Right atrium auricular region (tissue), 2 donors: ENCODE measurements at regions not wholly inside any gene's neighbourhood (a gene's known extent, or its start where the extent isn't known, plus 50 kb on each side); places are given as distances from the start of the nearest gene placed in this dataset.

ENCODE experiments used
- DNase-seq: peaks from one replicate; pipeline ENCODE4 v3.0.0-alpha.2; 2019; ENCODE audit warnings: low spot score
- H3K27ac ChIP-seq, 2 donors: fragments of 200-600 bp; sonication (generic); 1 replicate in 1 of 2; 2 replicates in 1 of 2; pipeline ENCODE4 v1.5.1; 2016 to 2019
- H3K27me3 ChIP-seq, 2 donors: fragments of 200-600 bp; sonication (generic); one replicate each; pipeline versions ENCODE4 v1.5.1 to v1.6.0; 2017 to 2019
- H3K36me3 ChIP-seq: fragments of 200-600 bp; sonication (generic); one replicate; pipeline ENCODE4 v1.5.1; 2016
- H3K4me1 ChIP-seq, 2 donors: fragments of 200-600 bp; sonication (generic); one replicate each; pipeline versions ENCODE4 v1.5.1 to v1.6.0; 2017 to 2019
- H3K4me3 ChIP-seq, 2 donors: fragments of 200-600 bp; sonication (generic); 1 replicate in 1 of 2; 2 replicates in 1 of 2; pipeline ENCODE4 v1.5.1; 2017 to 2019; ENCODE audit warnings: mild to moderate bottlenecking in 1 of 2, moderate library complexity in 1 of 2
- H3K9me3 ChIP-seq, 2 donors: fragments of 200-600 bp; sonication (generic); one replicate each; pipeline ENCODE4 v1.5.1; 2019
- CTCF ChIP-seq, 2 donors: fragments of 200-600 bp; sonication (generic); IDR thresholded peaks; one replicate each; pipeline ENCODE4 v1.5.1; 2019; ENCODE audit warnings: antibody characterized with exemption in 2 of 2

DNA sequence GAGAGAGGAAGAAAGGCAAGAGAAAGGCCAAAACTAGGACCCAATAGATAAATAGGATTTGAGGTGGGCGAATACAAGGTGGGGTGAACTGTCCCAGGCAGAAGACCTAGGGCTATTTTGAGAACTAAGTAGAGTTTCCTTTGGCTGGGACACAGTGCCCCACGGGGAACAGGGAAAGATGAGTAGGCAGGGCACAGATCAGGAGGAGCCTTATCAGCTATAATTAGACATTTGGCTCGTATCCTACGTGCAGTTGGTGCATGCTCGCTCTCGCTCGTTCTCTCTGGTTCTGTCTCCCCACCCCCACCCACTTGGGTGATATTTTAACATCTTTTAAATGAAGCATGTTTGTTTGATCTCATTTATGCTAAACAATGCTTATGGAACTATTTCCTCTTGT is 235.0 kb upstream of the JUN start:
- TF ChIP-seq CTCF (IDR thresholded peaks at IDR 0.05): no peak
- Histone ChIP-seq H3K4me3 (no peak overlapping the region), H3K27me3 (no peaks in the 10 kb centered on the region), H3K36me3 (no peaks in the 10 kb centered on the region), H3K27ac (peak overlapping the region; percentile 78 to 80), H3K9me3 (no peaks in the 10 kb centered on the region), H3K4me1 (peaks cover 0 to 33% of the 10 kb centered on the region in 2 donors)
- DNase-seq: no peak

DNA sequence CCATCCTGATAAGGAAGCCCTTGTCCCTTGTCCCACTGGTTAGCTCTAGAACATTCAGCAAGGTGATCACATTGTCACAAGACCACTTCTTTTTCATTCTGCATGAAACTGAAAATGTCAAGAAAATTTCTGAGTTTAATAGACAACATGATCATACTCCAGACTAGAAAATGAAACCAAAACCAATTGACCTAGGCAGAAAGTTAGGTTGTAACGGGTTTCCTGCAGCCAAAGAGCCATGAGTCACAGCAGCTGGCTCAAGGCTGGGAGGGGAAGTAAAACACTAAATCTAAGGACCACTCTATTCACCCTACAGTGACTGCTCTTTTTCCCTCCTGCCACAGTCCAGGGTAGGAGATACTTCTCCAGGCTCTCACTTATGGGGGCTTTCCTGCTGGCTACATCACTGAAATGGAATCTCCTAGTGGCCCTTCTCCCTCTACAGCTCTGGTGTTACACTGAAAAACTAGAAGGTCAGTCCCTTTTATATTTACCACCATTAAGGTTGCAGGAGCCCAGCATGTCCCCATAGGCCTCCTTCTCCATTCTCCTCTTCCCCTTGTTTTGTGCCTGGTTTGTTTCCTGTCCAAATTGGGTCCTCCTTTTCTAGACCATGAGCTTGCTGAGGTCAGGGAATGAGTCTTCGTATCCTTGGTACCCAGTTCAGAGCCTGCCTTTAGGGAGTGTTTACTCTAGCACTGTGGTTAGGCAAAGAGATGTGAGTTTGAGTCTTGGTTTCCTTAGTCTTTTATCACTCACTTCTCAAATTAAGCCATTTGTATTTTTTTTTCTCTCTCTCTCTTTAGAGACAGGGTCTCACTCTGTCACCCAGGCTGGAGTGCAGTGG is 236.5 kb upstream of the JUN start:
- Histone ChIP-seq H3K4me3 (peak overlapping the region; percentile 29 to 34), H3K27ac (peak overlapping the region; percentile 78 to 80), H3K36me3 (no peaks in the 10 kb centered on the region), H3K27me3 (no peaks in the 10 kb centered on the region), H3K4me1 (peaks cover 0 to 28% of the 10 kb centered on the region in 2 donors), H3K9me3 (no peaks in the 10 kb centered on the region)
- DNase-seq: no peak
- TF ChIP-seq CTCF (IDR thresholded peaks at IDR 0.05): no peak

DNA sequence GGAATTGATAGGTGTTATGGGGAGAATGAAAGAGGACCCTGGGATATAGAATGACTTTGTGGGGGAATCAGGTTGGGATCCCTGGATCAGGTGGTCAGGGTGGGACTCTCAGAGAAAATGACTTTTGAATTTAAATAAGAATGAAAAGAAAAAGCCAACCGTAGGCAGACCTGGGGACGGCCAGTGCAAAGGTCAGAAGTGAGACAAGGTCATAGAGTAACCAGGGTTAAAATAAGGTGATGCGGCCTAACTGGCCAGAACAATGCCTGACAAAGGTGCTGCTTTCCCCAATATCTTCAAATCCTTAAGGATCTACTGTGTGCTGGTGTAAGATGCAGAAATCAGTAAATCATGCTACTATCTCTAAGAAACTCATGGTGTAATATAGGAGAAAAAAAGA is 238.4 kb upstream of the JUN start:
- Histone ChIP-seq H3K27me3 (no peaks in the 10 kb centered on the region), H3K27ac (no peak overlapping the region), H3K9me3 (no peaks in the 10 kb centered on the region), H3K4me3 (no peak overlapping the region), H3K36me3 (no peaks in the 10 kb centered on the region), H3K4me1 (peaks cover 0 to 19% of the 10 kb centered on the region in 2 donors)
- TF ChIP-seq CTCF (IDR thresholded peaks at IDR 0.05): no peak
- no peak for DNase-seq

DNA sequence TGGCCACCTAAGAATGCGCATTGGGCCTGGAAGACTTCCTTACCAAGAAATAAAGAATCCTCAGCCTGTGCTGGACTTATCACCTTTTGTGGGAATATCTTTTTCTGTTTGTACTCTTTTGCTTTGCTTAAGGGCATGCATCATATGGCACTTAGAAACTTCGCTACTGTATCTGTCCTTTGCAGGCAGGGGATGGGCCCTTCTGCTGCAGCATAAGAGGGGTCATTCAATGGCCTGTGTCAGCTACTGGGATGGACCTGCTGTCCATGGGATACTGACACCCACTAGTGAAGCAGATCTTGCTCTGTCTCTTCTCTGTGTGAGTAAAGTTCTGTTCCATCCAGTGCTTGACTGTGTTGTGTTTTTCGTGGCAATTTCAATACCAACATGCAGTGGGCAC is 239.0 kb upstream of the JUN start:
- Histone ChIP-seq H3K36me3 (no peaks in the 10 kb centered on the region), H3K27me3 (no peaks in the 10 kb centered on the region), H3K27ac (no peak overlapping the region), H3K4me3 (no peak overlapping the region), H3K9me3 (no peaks in the 10 kb centered on the region), H3K4me1 (peaks cover 0 to 19% of the 10 kb centered on the region in 2 donors)
- DNase-seq: no peak
- TF ChIP-seq CTCF (IDR thresholded peaks at IDR 0.05): no peak

DNA sequence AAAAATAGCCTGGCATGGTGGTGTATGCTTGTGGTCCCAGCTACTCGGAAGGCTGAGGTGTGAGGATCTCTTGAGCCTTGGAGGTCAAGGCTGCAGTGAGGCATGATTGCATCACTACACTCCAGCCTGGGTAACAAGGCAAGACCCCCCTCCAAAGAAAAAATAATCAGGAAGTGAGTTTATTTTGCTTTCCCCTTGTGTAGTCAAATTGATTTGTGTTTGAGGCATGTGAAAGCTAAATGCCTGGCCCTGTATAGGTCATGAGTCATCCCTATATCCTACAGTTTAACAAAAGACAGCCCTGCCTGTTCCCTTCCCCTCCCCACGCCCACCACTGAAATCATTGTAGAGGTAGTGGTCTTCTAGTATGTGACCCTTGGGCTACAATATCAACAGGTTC is 241.4 kb upstream of the JUN start:
- TF ChIP-seq CTCF (IDR thresholded peaks at IDR 0.05): no peak
- H3K4me3 ChIP-seq: no peak overlapping the region
- DNase-seq: no peak
- H3K27ac ChIP-seq: no peak overlapping the region
- no peaks in the 10 kb centered on the region for H3K9me3 ChIP-seq
- no peaks in the 10 kb centered on the region for H3K27me3 ChIP-seq
- H3K4me1 ChIP-seq: peaks cover 0 to 7% of the 10 kb centered on the region in 2 donors
- no peaks in the 10 kb centered on the region for H3K36me3 ChIP-seq
